ENCODE measurements at regions not wholly inside any gene's neighbourhood (a gene's known extent, or its start where the extent isn't known, plus 50 kb on each side); places are given as distances from the start of the nearest gene placed in this dataset.
A peak's percentile ranks its signal among the peaks of the same experiment; 100 is the strongest.

- Histone ChIP-seq H4K5ac (ENCODE audit: insufficient read length, low read depth, low read length) (no peak overlapping the region), H3K14ac (ENCODE audit: insufficient read length) (no peak overlapping the region), H3K79me1 (ENCODE audit: low read depth, low read length) (no peaks in the 10 kb centered on the region), H3K36me3 (ENCODE audit: control insufficient read depth in 2 of 4, insufficient read depth in 4 of 4, low read length in 3 of 4) (no peaks in the 10 kb centered on the region), H3K18ac (ENCODE audit: extremely low read depth, low read length) (no peak overlapping the region), H3K27ac (ENCODE audit: low read depth, low read length) (no peak overlapping the region), H2BK12ac (ENCODE audit: low read depth, low read length) (0 out of 2 replicates have a peak overlapping the region, but pooled peaks have one; percentile 72), H2AFZ (ENCODE audit: low read length) (peak overlapping the region; percentile 6; the same call in 1 of the 2 replicates), H3K9ac (replicated peaks in 1 of 4; ENCODE audit: extremely low read depth in 1 of 4, low read depth in 3 of 4, low read length in 3 of 4) (no peak overlapping the region), H4K91ac (replicated peaks; ENCODE audit: insufficient read length, low read length) (no peak overlapping the region), H3K4ac (replicated peaks; ENCODE audit: insufficient read length, low read depth, low read length) (no peak overlapping the region), H2BK20ac (ENCODE audit: low read length) (no peak overlapping the region), H2BK5ac (ENCODE audit: low read depth, low read length) (no peak overlapping the region), H4K20me1 (replicated peaks in 1 of 2; ENCODE audit: control insufficient read depth in 1 of 2, insufficient read depth in 2 of 2, low read length in 2 of 2) (no peaks in the 10 kb centered on the region), H3K79me2 (ENCODE audit: control insufficient read depth in 1 of 2, insufficient read depth in 2 of 2, low read length in 2 of 2) (no peaks in the 10 kb centered on the region), H3K27me3 (replicated peaks in 1 of 4; ENCODE audit: control insufficient read depth in 3 of 4, extremely low read depth in 1 of 4, insufficient read depth in 3 of 4, low read length in 3 of 4) (no peaks in the 10 kb centered on the region), H3K9me3 (ENCODE audit: insufficient read depth in 2 of 2, low read depth in 1 of 2, low read length in 1 of 2) (no peaks in the 10 kb centered on the region), H4K8ac (ENCODE audit: extremely low read depth, insufficient read depth, low read length) (no peak overlapping the region), H3K56ac (replicated peaks; ENCODE audit: insufficient read length, low read depth, low read length) (no peak overlapping the region), H2BK120ac (replicated peaks; ENCODE audit: low read depth, low read length) (no peak overlapping the region), H3K4me3 (ENCODE audit: extremely low read depth in 1 of 4, insufficient read depth in 2 of 4, low read depth in 3 of 4, low read length in 4 of 4) (no peak overlapping the region), H2BK15ac (ENCODE audit: low read length) (no peak overlapping the region), H3K23ac (ENCODE audit: insufficient read length) (no peak overlapping the region), H2AK5ac (ENCODE audit: low read depth, low read length) (no peak overlapping the region), H3K23me2 (ENCODE audit: low read depth, low read length) (no peaks in the 10 kb centered on the region), H3K4me2 (ENCODE audit: insufficient read depth in 1 of 2, low read depth in 2 of 2, low read length in 2 of 2) (no peak overlapping the region), H3K4me1 (replicated peaks in 1 of 4; ENCODE audit: control insufficient read depth in 3 of 4, insufficient read depth in 4 of 4, low read length in 3 of 4) (peaks cover 7 to 24% (median 10%) of the 10 kb centered on the region in 4 experiments)
- ChIA-PET POLR2A (ENCODE audit: partially characterized antibody) (interaction anchor here (0.6 kb wide), 1 partner anchor 374 kb away, joined by 3 read pairs; no protein-coding TSS in a partner anchor), CTCF (ENCODE audit: partially characterized antibody) (interaction anchor here (0.6 to 1.1 kb wide), 3 partner anchors 8 to 293 kb away, joined by 3 read pairs; no protein-coding TSS in a partner anchor)
- DNase-seq (ENCODE audit: low read depth in 1 of 2, low spot score in 2 of 2) (no peak), FAIRE-seq (no peak)
- WGBS, 2 experiments (ENCODE audit: extremely low coverage in 1 of 2, insufficient coverage in 1 of 2, insufficient read length in 1 of 2, insufficient replicate concordance in 2 of 2, low coverage in 1 of 2, low lambda C conversion rate in 2 of 2, missing lambda C conversion rate in 1 of 2): 85% methylated on average over 4 of the region's 4 CpGs; no CpG with 5 or more reads in 1 of the 2 experiments
- TF ChIP-seq SIX5 (IDR thresholded peaks at IDR 0.05; ENCODE audit: low read depth, low read length) (no peak), GABPA (IDR thresholded peaks at IDR 0.05; ENCODE audit: borderline replicate concordance, insufficient read depth, low read length) (no peak), EP300 (IDR thresholded peaks at IDR 0.05; ENCODE audit: borderline replicate concordance in 1 of 2, low read depth in 2 of 2, low read length in 2 of 2) (no peak), POU5F1 (IDR thresholded peaks at IDR 0.05; ENCODE audit: low read depth, low read length) (no peak), CBX8 (IDR thresholded peaks at IDR 0.05; ENCODE audit: borderline replicate concordance, low read depth, low read length) (no peak), RAD21 (IDR thresholded peaks at IDR 0.05 in 1 of 2, conservative IDR thresholded peaks at IDR 0.05 in 1 of 2; ENCODE audit: low read depth in 2 of 2, low read length in 2 of 2) (no peak), HDAC2 (IDR thresholded peaks at IDR 0.05; ENCODE audit: borderline replicate concordance in 1 of 2, low read depth in 2 of 2, low read length in 2 of 2) (no peak), RXRA (IDR thresholded peaks at IDR 0.05; ENCODE audit: insufficient read depth, low read depth, low read length) (no peak), USF2 (IDR thresholded peaks at IDR 0.05; ENCODE audit: low read length) (no peak), TCF12 (IDR thresholded peaks at IDR 0.05; ENCODE audit: low read depth, low read length) (no peak)
These were observed 211.0 kb downstream of the SP3 start for GRCh38 chr2:173754165-173754564.
